Upper lobe of left lung (tissue), 4 donors: ENCODE measurements at regions not wholly inside any gene's neighbourhood (a gene's known extent, or its start where the extent isn't known, plus 50 kb on each side); places are given as distances from the start of the nearest gene placed in this dataset.

Source experiments
- EP300 ChIP-seq, 4 donors: sonication (generic); formaldehyde crosslinking; IDR thresholded peaks; one replicate each; pipeline ENCODE4 v1.5.1; 2017; ENCODE audit warnings: antibody characterized with exemption in 4 of 4, control low read depth in 2 of 4
- POLR2A ChIP-seq, 4 donors: fragments of 450-650 bp; IDR thresholded peaks; one replicate each; pipeline ENCODE4 v1.5.1; 2016 to 2017; ENCODE audit warnings: antibody characterized with exemption in 4 of 4, mild to moderate bottlenecking in 2 of 4
- POLR2AphosphoS5 ChIP-seq, 2 donors: sonication (generic); formaldehyde crosslinking; IDR thresholded peaks; one replicate each; pipeline ENCODE4 v1.5.1; 2017; ENCODE audit warnings: antibody characterized with exemption in 2 of 2
- TF ChIP-seq, protein P1 (sequence below), 6 experiments: fragments of 450-650 bp in 4 of 6; fragments of 200-600 bp in 2 of 6; sonication (generic) in 2 of 6; IDR thresholded peaks; one replicate each; pipeline ENCODE4 v1.5.1; 2016 to 2019; ENCODE audit warnings: antibody characterized with exemption in 6 of 6

GRCh38 chr7:53800746-53801145, 741.4 kb upstream of the VSTM2A start:
- TF ChIP-seq, protein P1, sequence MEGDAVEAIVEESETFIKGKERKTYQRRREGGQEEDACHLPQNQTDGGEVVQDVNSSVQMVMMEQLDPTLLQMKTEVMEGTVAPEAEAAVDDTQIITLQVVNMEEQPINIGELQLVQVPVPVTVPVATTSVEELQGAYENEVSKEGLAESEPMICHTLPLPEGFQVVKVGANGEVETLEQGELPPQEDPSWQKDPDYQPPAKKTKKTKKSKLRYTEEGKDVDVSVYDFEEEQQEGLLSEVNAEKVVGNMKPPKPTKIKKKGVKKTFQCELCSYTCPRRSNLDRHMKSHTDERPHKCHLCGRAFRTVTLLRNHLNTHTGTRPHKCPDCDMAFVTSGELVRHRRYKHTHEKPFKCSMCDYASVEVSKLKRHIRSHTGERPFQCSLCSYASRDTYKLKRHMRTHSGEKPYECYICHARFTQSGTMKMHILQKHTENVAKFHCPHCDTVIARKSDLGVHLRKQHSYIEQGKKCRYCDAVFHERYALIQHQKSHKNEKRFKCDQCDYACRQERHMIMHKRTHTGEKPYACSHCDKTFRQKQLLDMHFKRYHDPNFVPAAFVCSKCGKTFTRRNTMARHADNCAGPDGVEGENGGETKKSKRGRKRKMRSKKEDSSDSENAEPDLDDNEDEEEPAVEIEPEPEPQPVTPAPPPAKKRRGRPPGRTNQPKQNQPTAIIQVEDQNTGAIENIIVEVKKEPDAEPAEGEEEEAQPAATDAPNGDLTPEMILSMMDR (IDR thresholded peaks at IDR 0.05) = no peak
- TF ChIP-seq EP300 (IDR thresholded peaks at IDR 0.05) (no peak), POLR2A (IDR thresholded peaks at IDR 0.05) (no peak), POLR2AphosphoS5 (IDR thresholded peaks at IDR 0.05) (no peak)
